ENCODE measurements at regions not wholly inside any gene's neighbourhood (a gene's known extent, or its start where the extent isn't known, plus 50 kb on each side); places are given as distances from the start of the nearest gene placed in this dataset.

- TF ChIP-seq POLR2A (IDR thresholded peaks at IDR 0.05) (no peak), CTCF (IDR thresholded peaks at IDR 0.05) (no peak)
These were observed 69.4 kb upstream of the LHFPL2 start for GRCh38 chr5:78717674-78718584.
